ENCODE measurements at regions not wholly inside any gene's neighbourhood (a gene's known extent, or its start where the extent isn't known, plus 50 kb on each side); places are given as distances from the start of the nearest gene placed in this dataset.

DNA sequence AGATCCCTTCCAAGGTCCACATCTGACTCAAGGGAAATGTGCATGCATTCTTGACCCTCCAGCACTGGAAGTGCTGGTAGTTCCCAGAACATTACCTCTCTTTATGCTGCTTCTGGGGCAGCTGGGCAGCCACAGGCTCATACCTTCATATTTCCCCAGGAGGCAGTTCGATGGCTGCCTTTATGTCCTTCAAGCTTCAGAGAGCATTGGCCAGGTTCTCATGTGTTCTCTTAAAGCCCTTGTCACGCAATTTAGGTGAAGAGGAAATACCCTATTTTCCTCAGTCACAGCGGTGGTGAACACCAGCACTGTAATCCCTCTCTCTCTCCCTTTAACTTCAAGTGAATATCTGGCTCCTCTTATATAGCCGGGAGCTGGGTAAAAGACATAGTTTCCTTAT lies 134.3 kb downstream of the MID1IP1 start:
- Histone ChIP-seq H3K4me3 (ENCODE audit: low read depth in 2 of 2, low read length in 1 of 2) (no peak overlapping the region), H3K4me1 (ENCODE audit: control insufficient read depth in 1 of 2, insufficient read depth in 2 of 2, low read depth in 1 of 2, low read length in 1 of 2) (no peaks in the 10 kb centered on the region), H3K9me2 (no peaks in the 10 kb centered on the region), H3K27ac (ENCODE audit: low read depth in 2 of 2, low read length in 1 of 2) (no peak overlapping the region), H3F3A (replicated peaks; ENCODE audit: insufficient read depth) (no peaks in the 10 kb centered on the region), H3K9me3 (no peaks in the 10 kb centered on the region), H3K27me3 (ENCODE audit: insufficient read depth) (no peaks in the 10 kb centered on the region), H3K9ac (no peak overlapping the region), H3K79me2 (ENCODE audit: insufficient read depth) (no peaks in the 10 kb centered on the region), H3K4me2 (no peak overlapping the region), H3K36me3 (replicated peaks in 1 of 2; ENCODE audit: control insufficient read depth in 1 of 2, insufficient read depth in 2 of 2, low read length in 1 of 2) (no peaks in the 10 kb centered on the region), H2AFZ (ENCODE audit: low read depth) (no peak overlapping the region), H4K20me1 (ENCODE audit: insufficient read depth) (no peaks in the 10 kb centered on the region)
- ChIA-PET POLR2A (no interaction called here), CTCF (no interaction called here)
- TF ChIP-seq CHD2 (IDR thresholded peaks at IDR 0.05; ENCODE audit: low read length, partially characterized antibody) (no peak), MEF2A (IDR thresholded peaks at IDR 0.05; ENCODE audit: borderline replicate concordance, low read depth) (no peak), GABPA (IDR thresholded peaks at IDR 0.05; ENCODE audit: low read depth) (no peak), RFX5 (IDR thresholded peaks at IDR 0.05; ENCODE audit: low read length) (no peak), SMC3 (IDR thresholded peaks at IDR 0.05; ENCODE audit: low read depth, low read length) (no peak), ELF1 (IDR thresholded peaks at IDR 0.05) (no peak), NFIC (IDR thresholded peaks at IDR 0.05; ENCODE audit: borderline replicate concordance) (no peak), TAF1 (IDR thresholded peaks at IDR 0.05; ENCODE audit: borderline replicate concordance, low read depth, low read length) (no peak), YY1 (IDR thresholded peaks at IDR 0.05; ENCODE audit: low read depth) (no peak), TCF12 (IDR thresholded peaks at IDR 0.05) (no peak), FOXJ3 (CRISPR knock-in tag; IDR thresholded peaks at IDR 0.05) (no peak), TEAD4 (IDR thresholded peaks at IDR 0.05; ENCODE audit: borderline replicate concordance, insufficient read depth) (no peak), NRF1 (IDR thresholded peaks at IDR 0.05; ENCODE audit: low read depth, low read length) (no peak), GATA2 (CRISPR knock-in tag; IDR thresholded peaks at IDR 0.05) (no peak)
- TF ChIP-seq, protein P1, sequence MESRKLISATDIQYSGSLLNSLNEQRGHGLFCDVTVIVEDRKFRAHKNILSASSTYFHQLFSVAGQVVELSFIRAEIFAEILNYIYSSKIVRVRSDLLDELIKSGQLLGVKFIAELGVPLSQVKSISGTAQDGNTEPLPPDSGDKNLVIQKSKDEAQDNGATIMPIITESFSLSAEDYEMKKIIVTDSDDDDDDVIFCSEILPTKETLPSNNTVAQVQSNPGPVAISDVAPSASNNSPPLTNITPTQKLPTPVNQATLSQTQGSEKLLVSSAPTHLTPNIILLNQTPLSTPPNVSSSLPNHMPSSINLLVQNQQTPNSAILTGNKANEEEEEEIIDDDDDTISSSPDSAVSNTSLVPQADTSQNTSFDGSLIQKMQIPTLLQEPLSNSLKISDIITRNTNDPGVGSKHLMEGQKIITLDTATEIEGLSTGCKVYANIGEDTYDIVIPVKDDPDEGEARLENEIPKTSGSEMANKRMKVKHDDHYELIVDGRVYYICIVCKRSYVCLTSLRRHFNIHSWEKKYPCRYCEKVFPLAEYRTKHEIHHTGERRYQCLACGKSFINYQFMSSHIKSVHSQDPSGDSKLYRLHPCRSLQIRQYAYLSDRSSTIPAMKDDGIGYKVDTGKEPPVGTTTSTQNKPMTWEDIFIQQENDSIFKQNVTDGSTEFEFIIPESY (IDR thresholded peaks at IDR 0.05; ENCODE audit: borderline replicate concordance, low read depth) = no peak
- TF ChIP-seq, protein P2, sequence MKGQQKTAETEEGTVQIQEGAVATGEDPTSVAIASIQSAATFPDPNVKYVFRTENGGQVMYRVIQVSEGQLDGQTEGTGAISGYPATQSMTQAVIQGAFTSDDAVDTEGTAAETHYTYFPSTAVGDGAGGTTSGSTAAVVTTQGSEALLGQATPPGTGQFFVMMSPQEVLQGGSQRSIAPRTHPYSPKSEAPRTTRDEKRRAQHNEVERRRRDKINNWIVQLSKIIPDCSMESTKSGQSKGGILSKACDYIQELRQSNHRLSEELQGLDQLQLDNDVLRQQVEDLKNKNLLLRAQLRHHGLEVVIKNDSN (IDR thresholded peaks at IDR 0.05; ENCODE audit: borderline replicate concordance, low read depth) = no peak
- TF ChIP-seq, protein P3, sequence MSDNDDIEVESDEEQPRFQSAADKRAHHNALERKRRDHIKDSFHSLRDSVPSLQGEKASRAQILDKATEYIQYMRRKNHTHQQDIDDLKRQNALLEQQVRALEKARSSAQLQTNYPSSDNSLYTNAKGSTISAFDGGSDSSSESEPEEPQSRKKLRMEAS (IDR thresholded peaks at IDR 0.05; ENCODE audit: low read depth) = no peak
- TF ChIP-seq, protein P4, sequence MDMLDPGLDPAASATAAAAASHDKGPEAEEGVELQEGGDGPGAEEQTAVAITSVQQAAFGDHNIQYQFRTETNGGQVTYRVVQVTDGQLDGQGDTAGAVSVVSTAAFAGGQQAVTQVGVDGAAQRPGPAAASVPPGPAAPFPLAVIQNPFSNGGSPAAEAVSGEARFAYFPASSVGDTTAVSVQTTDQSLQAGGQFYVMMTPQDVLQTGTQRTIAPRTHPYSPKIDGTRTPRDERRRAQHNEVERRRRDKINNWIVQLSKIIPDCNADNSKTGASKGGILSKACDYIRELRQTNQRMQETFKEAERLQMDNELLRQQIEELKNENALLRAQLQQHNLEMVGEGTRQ (IDR thresholded peaks at IDR 0.05; ENCODE audit: borderline replicate concordance, low read depth, low read length) = no peak
- 11% methylated on average over 4 of the region's 4 CpGs for WGBS (ENCODE audit: low lambda C conversion rate)
- DNase-seq = no peak
